Calu3 (cell line): ENCODE measurements at regions not wholly inside any gene's neighbourhood (a gene's known extent, or its start where the extent isn't known, plus 50 kb on each side); places are given as distances from the start of the nearest gene placed in this dataset.

Experiments used
- BruUV-seq: library from RNA; stranded (reverse); fragments of 400-500 nt; replicated peaks from 2 replicates; lab custom pipeline; 2021; lab: Mats Ljungman, UMichigan
- CTCF ChIA-PET: fragments of 300-600 bp; sonication (Branson Sonifier 250); formaldehyde crosslinking; loops from one replicate; lab custom pipeline; 2022; ENCODE audit warnings: antibody characterized with exemption; lab: Charles Lee
- DNase-seq: peaks from one replicate; pipeline ENCODE4 v3.0.0; 2022
- H3K27ac Mint-ChIP-seq: one replicate; pipeline ENCODE4 v1.8.0; 2022; ENCODE audit warnings: mixed read lengths; ENCODE audit not compliant: unreplicated experiment
- H3K27me3 Mint-ChIP-seq: one replicate; pipeline ENCODE4 v1.8.0; 2022; ENCODE audit warnings: mixed read lengths; ENCODE audit not compliant: unreplicated experiment
- H3K36me3 Mint-ChIP-seq: one replicate; pipeline ENCODE4 v1.8.0; 2022; ENCODE audit warnings: mild to moderate bottlenecking, moderate library complexity, mixed read lengths; ENCODE audit not compliant: insufficient read depth, unreplicated experiment
- H3K4me1 Mint-ChIP-seq: one replicate; pipeline ENCODE4 v1.8.0; 2022; ENCODE audit warnings: mild to moderate bottlenecking, low read depth, mixed read lengths; ENCODE audit not compliant: unreplicated experiment
- H3K4me3 Mint-ChIP-seq: one replicate; pipeline ENCODE4 v1.8.0; 2022; ENCODE audit warnings: mild to moderate bottlenecking, low read depth, moderate library complexity, mixed read lengths; ENCODE audit not compliant: unreplicated experiment
- H3K9me3 Mint-ChIP-seq: one replicate; pipeline ENCODE4 v1.8.0; 2022; ENCODE audit warnings: low read depth, mixed read lengths; ENCODE audit not compliant: unreplicated experiment
- CTCF ChIP-seq: fragments of 200-600 bp; IDR thresholded peaks from one replicate; pipeline ENCODE4 v1.8.0; 2022; ENCODE audit warnings: antibody characterized with exemption; ENCODE audit not compliant: unreplicated experiment
- intact Hi-C: fragments of 100-400 bp; cut with micrococcal nuclease; formaldehyde crosslinking; loops from one replicate; pipeline ENCODE4 v1.10.0; 2022; ENCODE audit not compliant: unreplicated experiment

DNA sequence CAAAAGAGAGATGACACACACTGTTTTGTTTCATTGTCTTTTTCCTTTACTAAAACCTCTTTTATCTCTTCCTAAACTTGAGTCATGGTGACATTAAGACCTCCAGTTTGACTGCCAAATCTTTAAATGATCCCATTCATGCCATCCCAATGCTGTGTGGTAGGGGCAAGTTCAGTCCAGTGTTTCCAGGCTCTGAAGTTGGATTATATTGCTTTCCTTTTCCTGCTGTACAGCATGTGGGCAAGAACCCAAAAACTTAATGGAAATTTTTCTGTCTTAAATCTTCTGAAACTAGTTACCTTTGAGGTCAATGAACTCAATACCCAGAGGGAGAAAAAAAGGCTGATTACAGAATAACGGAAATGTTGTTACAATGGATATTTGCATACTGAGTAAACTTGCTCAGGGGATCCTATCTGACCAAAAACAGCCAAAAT is 187.1 kb upstream of the FAR2 start:
- no peaks in the 10 kb centered on the region for H3K9me3 Mint-ChIP-seq
- H3K4me3 Mint-ChIP-seq = no peak overlapping the region
- intact Hi-C loops = no loop called here
- no peak overlapping the region for H3K27ac Mint-ChIP-seq
- no TSS peak for BruUV-seq
- no peaks in the 10 kb centered on the region for H3K27me3 Mint-ChIP-seq
- no peak for TF ChIP-seq CTCF
- no peaks in the 10 kb centered on the region for H3K36me3 Mint-ChIP-seq
- no peak for DNase-seq
- CTCF ChIA-PET = no interaction called here
- peaks cover 20% of the 10 kb centered on the region for H3K4me1 Mint-ChIP-seq

GRCh38 chr12:28963554-28963953 is 185.5 kb upstream of the FAR2 start:
- no TSS peak for BruUV-seq
- Mint-ChIP-seq H3K4me3 (no peak overlapping the region), H3K27me3 (no peaks in the 10 kb centered on the region), H3K4me1 (peaks cover 17% of the 10 kb centered on the region), H3K36me3 (no peaks in the 10 kb centered on the region), H3K27ac (no peak overlapping the region), H3K9me3 (no peaks in the 10 kb centered on the region)
- intact Hi-C loops = no loop called here
- no peak for TF ChIP-seq CTCF
- CTCF ChIA-PET = interaction anchor here (0.7 kb wide), 1 partner anchor 27 kb away, joined by 4 read pairs; no protein-coding TSS in a partner anchor
- DNase-seq = no peak

GRCh38 chr12:28966046-28966780 is 182.9 kb upstream of the FAR2 start:
- no peak for DNase-seq
- Mint-ChIP-seq H3K27ac (no peak overlapping the region), H3K27me3 (no peaks in the 10 kb centered on the region), H3K36me3 (no peaks in the 10 kb centered on the region), H3K9me3 (no peaks in the 10 kb centered on the region), H3K4me3 (no peak overlapping the region), H3K4me1 (peaks cover 8% of the 10 kb centered on the region)
- intact Hi-C loops = no loop called here
- BruUV-seq = no TSS peak
- no peak for TF ChIP-seq CTCF
- CTCF ChIA-PET = no interaction called here

DNA sequence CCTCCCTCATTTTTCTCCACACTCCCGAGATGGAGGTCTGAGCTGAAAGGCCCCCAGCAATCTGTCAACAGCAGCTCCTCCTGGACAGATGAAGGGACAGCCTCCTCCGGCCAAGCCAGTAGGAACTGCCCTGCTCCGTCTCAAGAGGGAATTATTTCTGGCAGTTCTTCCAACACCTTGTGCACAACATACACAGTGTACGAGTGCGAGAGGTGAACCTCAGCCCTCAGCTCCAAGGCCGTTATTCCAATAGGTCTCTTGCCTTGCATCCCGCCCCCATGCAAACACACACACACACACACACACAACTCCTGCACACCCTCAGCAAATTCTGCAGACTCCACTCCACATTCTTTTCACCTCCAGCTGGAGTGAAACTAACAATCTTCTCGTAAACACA is 181.7 kb upstream of the FAR2 start:
- H3K27ac Mint-ChIP-seq = no peak overlapping the region
- H3K4me3 Mint-ChIP-seq = no peak overlapping the region
- DNase-seq = no peak
- TF ChIP-seq CTCF = no peak
- no peaks in the 10 kb centered on the region for H3K36me3 Mint-ChIP-seq
- CTCF ChIA-PET = no interaction called here
- H3K9me3 Mint-ChIP-seq = no peaks in the 10 kb centered on the region
- intact Hi-C loops = no loop called here
- BruUV-seq = no TSS peak
- peaks cover 8% of the 10 kb centered on the region for H3K4me1 Mint-ChIP-seq
- H3K27me3 Mint-ChIP-seq = no peaks in the 10 kb centered on the region
